HUES6 (cell line): ENCODE measurements at regions not wholly inside any gene's neighbourhood (a gene's known extent, or its start where the extent isn't known, plus 50 kb on each side); places are given as distances from the start of the nearest gene placed in this dataset.

Experiments used
- H3K27ac ChIP-seq: 2 replicates; pipeline ENCODE4 v1.7.0; 2013; ENCODE audit warnings: low read depth, mild to moderate bottlenecking, low read length, inconsistent platforms
- H3K27me3 ChIP-seq: 2 replicates; pipeline ENCODE4 v1.6.1; 2013; ENCODE audit warnings: low read length; ENCODE audit not compliant: control insufficient read depth, insufficient read depth
- H3K36me3 ChIP-seq: 2 replicates; pipeline ENCODE4 v1.6.1; 2013; ENCODE audit warnings: low read length; ENCODE audit not compliant: control insufficient read depth, insufficient read depth
- H3K4me1 ChIP-seq: 2 replicates; pipeline ENCODE4 v1.6.1; 2013; ENCODE audit warnings: low read length; ENCODE audit not compliant: control insufficient read depth, insufficient read depth
- H3K4me3 ChIP-seq: 2 replicates; pipeline ENCODE4 v1.5.1; 2013; ENCODE audit warnings: low read depth, low read length
- H3K9ac ChIP-seq: one replicate; pipeline ENCODE4 v1.6.1; 2013; ENCODE audit warnings: mild to moderate bottlenecking, low read length
- H3K9me3 ChIP-seq: 2 replicates; pipeline ENCODE4 v1.6.1; 2013; ENCODE audit warnings: low read depth, low read length; ENCODE audit not compliant: control insufficient read depth, insufficient read depth

- H3K4me3 ChIP-seq: no peak overlapping the region
- no peak overlapping the region for H3K27ac ChIP-seq
- no peaks in the 10 kb centered on the region for H3K27me3 ChIP-seq
- no peaks in the 10 kb centered on the region for H3K9me3 ChIP-seq
- no peaks in the 10 kb centered on the region for H3K4me1 ChIP-seq
- no peaks in the 10 kb centered on the region for H3K36me3 ChIP-seq
- H3K9ac ChIP-seq: no peak overlapping the region
Measured at GRCh38 chr4:131046821-131047220, 1950.9 kb downstream of the C4orf33 start.

GRCh38 chr4:131052646-131053045 lies 1956.7 kb downstream of the C4orf33 start:
- no peaks in the 10 kb centered on the region for H3K4me1 ChIP-seq
- no peaks in the 10 kb centered on the region for H3K36me3 ChIP-seq
- no peak overlapping the region for H3K27ac ChIP-seq
- no peaks in the 10 kb centered on the region for H3K27me3 ChIP-seq
- H3K9ac ChIP-seq: no peak overlapping the region
- 0 out of 2 replicates have a peak, but pooled peaks cover 2% of the 10 kb centered on the region for H3K9me3 ChIP-seq
- H3K4me3 ChIP-seq: no peak overlapping the region

- no peaks in the 10 kb centered on the region for H3K27me3 ChIP-seq
- H3K4me1 ChIP-seq: no peaks in the 10 kb centered on the region
- no peak overlapping the region for H3K4me3 ChIP-seq
- 0 out of 2 replicates have a peak, but pooled peaks cover 2% of the 10 kb centered on the region for H3K9me3 ChIP-seq
- H3K27ac ChIP-seq: no peak overlapping the region
- no peaks in the 10 kb centered on the region for H3K36me3 ChIP-seq
- H3K9ac ChIP-seq: no peak overlapping the region
Measured at GRCh38 chr4:131054489-131055019, 1958.6 kb downstream of the C4orf33 start.

- Histone ChIP-seq H3K9me3 (peaks cover 26% of the 10 kb centered on the region), H3K4me3 (no peak overlapping the region), H3K27ac (no peak overlapping the region), H3K4me1 (no peaks in the 10 kb centered on the region), H3K27me3 (no peaks in the 10 kb centered on the region), H3K36me3 (no peaks in the 10 kb centered on the region), H3K9ac (no peak overlapping the region)
Measured at GRCh38 chr4:131061734-131062133, 1965.8 kb downstream of the C4orf33 start.

GRCh38 chr4:131063878-131064277 lies 1967.9 kb downstream of the C4orf33 start:
- no peak overlapping the region for H3K9ac ChIP-seq
- H3K27ac ChIP-seq: no peak overlapping the region
- H3K36me3 ChIP-seq: no peaks in the 10 kb centered on the region
- no peaks in the 10 kb centered on the region for H3K4me1 ChIP-seq
- H3K27me3 ChIP-seq: no peaks in the 10 kb centered on the region
- H3K9me3 ChIP-seq: peaks cover 26% of the 10 kb centered on the region
- no peak overlapping the region for H3K4me3 ChIP-seq

- no peak overlapping the region for H3K27ac ChIP-seq
- no peaks in the 10 kb centered on the region for H3K9me3 ChIP-seq
- no peaks in the 10 kb centered on the region for H3K27me3 ChIP-seq
- H3K4me3 ChIP-seq: no peak overlapping the region
- no peak overlapping the region for H3K9ac ChIP-seq
- H3K36me3 ChIP-seq: no peaks in the 10 kb centered on the region
- H3K4me1 ChIP-seq: no peaks in the 10 kb centered on the region
Measured at GRCh38 chr4:131081069-131081468, 1985.1 kb downstream of the C4orf33 start.

GRCh38 chr4:131084997-131085396 lies 1989.0 kb downstream of the C4orf33 start:
- Histone ChIP-seq H3K4me1 (no peaks in the 10 kb centered on the region), H3K9me3 (no peaks in the 10 kb centered on the region), H3K9ac (no peak overlapping the region), H3K4me3 (no peak overlapping the region), H3K36me3 (no peaks in the 10 kb centered on the region), H3K27me3 (no peaks in the 10 kb centered on the region), H3K27ac (no peak overlapping the region)

- Histone ChIP-seq H3K27me3 (no peaks in the 10 kb centered on the region), H3K27ac (no peak overlapping the region), H3K36me3 (no peaks in the 10 kb centered on the region), H3K9ac (no peak overlapping the region), H3K4me3 (no peak overlapping the region), H3K4me1 (no peaks in the 10 kb centered on the region), H3K9me3 (no peaks in the 10 kb centered on the region)
Measured at GRCh38 chr4:131091896-131092295, 1995.9 kb downstream of the C4orf33 start.

GRCh38 chr4:131093303-131093702 lies 1997.4 kb downstream of the C4orf33 start:
- Histone ChIP-seq H3K4me1 (no peaks in the 10 kb centered on the region), H3K27me3 (no peaks in the 10 kb centered on the region), H3K9ac (no peak overlapping the region), H3K9me3 (no peaks in the 10 kb centered on the region), H3K36me3 (no peaks in the 10 kb centered on the region), H3K4me3 (no peak overlapping the region), H3K27ac (no peak overlapping the region)

- no peak overlapping the region for H3K27ac ChIP-seq
Measured at GRCh38 chr4:131098976-131099375, 2003.0 kb downstream of the C4orf33 start.

GRCh38 chr4:131113273-131113672 lies 2017.3 kb downstream of the C4orf33 start:
- no peak overlapping the region for H3K27ac ChIP-seq
- no peaks in the 10 kb centered on the region for H3K9me3 ChIP-seq
- H3K9ac ChIP-seq: no peak overlapping the region
- no peaks in the 10 kb centered on the region for H3K27me3 ChIP-seq
- no peak overlapping the region for H3K4me3 ChIP-seq
- H3K4me1 ChIP-seq: no peaks in the 10 kb centered on the region
- no peaks in the 10 kb centered on the region for H3K36me3 ChIP-seq

More at GRCh38 chr4:131098976-131099375, 2003.0 kb downstream of the C4orf33 start:
- Histone ChIP-seq H3K9ac (no peak overlapping the region), H3K4me3 (no peak overlapping the region), H3K36me3 (no peaks in the 10 kb centered on the region), H3K9me3 (peaks cover 11% of the 10 kb centered on the region), H3K27me3 (no peaks in the 10 kb centered on the region), H3K4me1 (no peaks in the 10 kb centered on the region)

GRCh38 chr4:131113704-131114103 lies 2017.8 kb downstream of the C4orf33 start:
- H3K4me1 ChIP-seq: no peaks in the 10 kb centered on the region
- no peak overlapping the region for H3K4me3 ChIP-seq
- H3K36me3 ChIP-seq: no peaks in the 10 kb centered on the region
- H3K9ac ChIP-seq: no peak overlapping the region
- H3K9me3 ChIP-seq: no peaks in the 10 kb centered on the region
- H3K27ac ChIP-seq: no peak overlapping the region
- no peaks in the 10 kb centered on the region for H3K27me3 ChIP-seq
